Peyer's patch (tissue), 4 donors: ENCODE measurements at regions not wholly inside any gene's neighbourhood (a gene's known extent, or its start where the extent isn't known, plus 50 kb on each side); places are given as distances from the start of the nearest gene placed in this dataset.

Experiments used
- POLR2A ChIP-seq, 2 donors: fragments of 450-650 bp; IDR thresholded peaks; one replicate each; pipeline ENCODE4 v1.5.1; 2017; ENCODE audit warnings: antibody characterized with exemption in 2 of 2, mild to moderate bottlenecking in 2 of 2, moderate library complexity in 2 of 2
- TF ChIP-seq, protein P1 (sequence below), 6 experiments: fragments of 450-650 bp in 4 of 6; fragments of 200-600 bp in 2 of 6; sonication (generic) in 1 of 6; IDR thresholded peaks; one replicate each; pipeline ENCODE4 v1.5.1; 2017 to 2019; ENCODE audit warnings: antibody characterized with exemption in 6 of 6, mild to moderate bottlenecking in 3 of 6, moderate library complexity in 1 of 6

DNA sequence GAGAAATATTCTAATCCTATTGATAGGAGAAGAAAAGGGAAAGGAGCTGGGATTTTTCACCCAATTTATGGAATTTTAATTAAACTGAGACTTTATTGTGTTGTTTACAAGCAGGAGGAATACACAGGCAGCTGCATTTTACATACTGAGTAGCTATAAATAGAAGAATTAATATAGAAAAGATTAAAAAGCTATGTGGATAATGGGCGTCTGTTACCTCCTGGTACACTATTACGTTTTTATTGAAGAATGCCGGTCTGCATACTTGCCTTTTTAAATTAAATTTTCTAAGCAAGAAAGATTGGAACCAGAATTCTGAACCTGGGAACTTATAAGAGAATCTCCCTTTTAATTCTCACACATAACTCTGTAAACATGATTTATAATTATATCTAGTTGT lies 52.1 kb upstream of the CACHD1 start:
- TF ChIP-seq, protein P1, sequence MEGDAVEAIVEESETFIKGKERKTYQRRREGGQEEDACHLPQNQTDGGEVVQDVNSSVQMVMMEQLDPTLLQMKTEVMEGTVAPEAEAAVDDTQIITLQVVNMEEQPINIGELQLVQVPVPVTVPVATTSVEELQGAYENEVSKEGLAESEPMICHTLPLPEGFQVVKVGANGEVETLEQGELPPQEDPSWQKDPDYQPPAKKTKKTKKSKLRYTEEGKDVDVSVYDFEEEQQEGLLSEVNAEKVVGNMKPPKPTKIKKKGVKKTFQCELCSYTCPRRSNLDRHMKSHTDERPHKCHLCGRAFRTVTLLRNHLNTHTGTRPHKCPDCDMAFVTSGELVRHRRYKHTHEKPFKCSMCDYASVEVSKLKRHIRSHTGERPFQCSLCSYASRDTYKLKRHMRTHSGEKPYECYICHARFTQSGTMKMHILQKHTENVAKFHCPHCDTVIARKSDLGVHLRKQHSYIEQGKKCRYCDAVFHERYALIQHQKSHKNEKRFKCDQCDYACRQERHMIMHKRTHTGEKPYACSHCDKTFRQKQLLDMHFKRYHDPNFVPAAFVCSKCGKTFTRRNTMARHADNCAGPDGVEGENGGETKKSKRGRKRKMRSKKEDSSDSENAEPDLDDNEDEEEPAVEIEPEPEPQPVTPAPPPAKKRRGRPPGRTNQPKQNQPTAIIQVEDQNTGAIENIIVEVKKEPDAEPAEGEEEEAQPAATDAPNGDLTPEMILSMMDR (IDR thresholded peaks at IDR 0.05), result no peak
- no peak for TF ChIP-seq POLR2A (IDR thresholded peaks at IDR 0.05)
